ENCODE measurements at regions not wholly inside any gene's neighbourhood (a gene's known extent, or its start where the extent isn't known, plus 50 kb on each side); places are given as distances from the start of the nearest gene placed in this dataset.

DNA sequence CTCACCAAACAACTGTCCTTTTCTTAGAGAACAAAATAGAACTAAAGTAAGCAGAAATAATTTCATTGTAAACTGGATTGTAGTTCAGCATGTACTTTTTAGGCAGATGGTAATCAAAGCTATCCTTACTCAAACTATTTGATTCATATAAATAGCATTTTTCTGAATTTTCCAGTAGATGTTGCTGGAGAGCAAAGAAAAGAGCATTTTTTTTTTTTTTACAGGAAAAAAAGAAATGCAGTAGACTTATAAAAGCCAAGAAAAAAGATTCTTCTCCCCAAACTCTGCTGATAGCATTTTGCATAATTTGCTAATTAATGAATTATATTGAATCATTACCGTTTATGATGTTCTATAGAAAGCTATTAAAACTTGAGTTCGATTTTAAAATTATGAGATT lies 715.3 kb upstream of the WWC1 start:
- Mint-ChIP-seq H3K4me1 (peaks cover 3 to 21% (median 10%) of the 10 kb centered on the region in 7 donors), H3K36me3 (no peaks in the 10 kb centered on the region), H3K9me3 (peaks cover 0 to 6% (median 0%) of the 10 kb centered on the region in 11 donors), H3K27ac (no peak overlapping the region), H3K27me3 (peaks cover 27 to 61% (median 32%) of the 10 kb centered on the region in 5 donors), H3K4me3 (no peak overlapping the region)
- no peaks in the 10 kb centered on the region for H3K27me3 ChIP-seq (ENCODE audit: control insufficient read depth in 2 of 2, insufficient read depth in 2 of 2, low read length in 2 of 2)
- H3K27ac ChIP-seq (ENCODE audit: low read depth, low read length) = no peak overlapping the region
- no peaks in the 10 kb centered on the region for H3K4me1 ChIP-seq (ENCODE audit: control insufficient read depth in 2 of 2, insufficient read depth in 2 of 2, low read length in 2 of 2)
- DNase-seq = no peak
- no peak overlapping the region for H3K4me3 ChIP-seq (ENCODE audit: low read length)
- H3K9me3 ChIP-seq (ENCODE audit: control insufficient read depth in 2 of 3, low read length in 3 of 3) = no peaks in the 10 kb centered on the region
- ChIA-PET CTCF (no interaction called here), POLR2A (no interaction called here)
- ATAC-seq = no peak
- H3K36me3 ChIP-seq (ENCODE audit: control insufficient read depth in 2 of 3, insufficient read depth in 3 of 3, low read length in 3 of 3) = no peaks in the 10 kb centered on the region
- intact Hi-C loops (cut with micrococcal nuclease) = no loop called here

GRCh38 chr5:167576897-167577296 lies 714.5 kb upstream of the WWC1 start:
- intact Hi-C loops (cut with micrococcal nuclease) = no loop called here
- H3K4me1 Mint-ChIP-seq = peaks cover 3 to 21% (median 10%) of the 10 kb centered on the region in 7 donors
- peaks cover 27 to 57% (median 32%) of the 10 kb centered on the region in 5 donors for H3K27me3 Mint-ChIP-seq
- peaks cover 0 to 6% (median 0%) of the 10 kb centered on the region in 11 donors for H3K9me3 Mint-ChIP-seq
- H3K36me3 ChIP-seq (ENCODE audit: control insufficient read depth in 2 of 3, insufficient read depth in 3 of 3, low read length in 3 of 3) = no peaks in the 10 kb centered on the region
- no peaks in the 10 kb centered on the region for H3K36me3 Mint-ChIP-seq
- no peaks in the 10 kb centered on the region for H3K4me1 ChIP-seq (ENCODE audit: control insufficient read depth in 2 of 2, insufficient read depth in 2 of 2, low read length in 2 of 2)
- ATAC-seq (no peak), DNase-seq (no peak)
- H3K4me3 Mint-ChIP-seq = no peak overlapping the region
- POLR2A ChIA-PET = no interaction called here
- no peak overlapping the region for H3K27ac Mint-ChIP-seq
- CTCF ChIA-PET = no interaction called here
- no peak overlapping the region for H3K27ac ChIP-seq (ENCODE audit: low read depth, low read length)
- no peaks in the 10 kb centered on the region for H3K27me3 ChIP-seq (ENCODE audit: control insufficient read depth in 2 of 2, insufficient read depth in 2 of 2, low read length in 2 of 2)
- H3K9me3 ChIP-seq (ENCODE audit: control insufficient read depth in 2 of 3, low read length in 3 of 3) = no peaks in the 10 kb centered on the region
- no peak overlapping the region for H3K4me3 ChIP-seq (ENCODE audit: low read length)

DNA sequence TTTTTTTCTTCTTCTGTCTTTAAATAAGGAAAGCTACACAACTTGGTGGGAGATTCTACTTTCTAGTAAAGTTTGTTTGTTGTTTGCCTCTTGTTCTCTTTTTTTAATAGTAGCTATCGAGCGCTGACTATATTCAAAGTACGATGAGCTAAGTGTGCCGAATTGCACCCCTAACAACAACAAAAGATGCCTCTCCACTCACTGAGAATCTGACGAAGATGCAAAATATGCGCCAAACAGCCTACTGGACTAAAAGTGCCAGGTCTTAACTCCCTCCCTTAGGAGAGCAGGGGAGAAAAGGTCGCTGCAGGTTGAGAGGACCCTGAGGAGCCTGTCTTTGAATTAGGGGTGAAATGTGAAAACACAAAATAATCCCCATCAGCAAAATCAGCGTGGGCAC lies 713.8 kb upstream of the WWC1 start:
- H3K4me1 ChIP-seq (ENCODE audit: control insufficient read depth in 2 of 2, insufficient read depth in 2 of 2, low read length in 2 of 2) = no peaks in the 10 kb centered on the region
- H3K4me3 ChIP-seq (ENCODE audit: low read length) = no peak overlapping the region
- no peak for DNase-seq
- Mint-ChIP-seq H3K4me1 (peaks cover 3 to 21% (median 10%) of the 10 kb centered on the region in 7 donors), H3K27ac (no peak overlapping the region), H3K36me3 (no peaks in the 10 kb centered on the region), H3K27me3 (peaks cover 23 to 54% (median 26%) of the 10 kb centered on the region in 5 donors), H3K9me3 (peaks cover 0 to 6% (median 0%) of the 10 kb centered on the region in 11 donors), H3K4me3 (no peak overlapping the region)
- H3K27ac ChIP-seq (ENCODE audit: low read depth, low read length) = no peak overlapping the region
- no peaks in the 10 kb centered on the region for H3K27me3 ChIP-seq (ENCODE audit: control insufficient read depth in 2 of 2, insufficient read depth in 2 of 2, low read length in 2 of 2)
- intact Hi-C loops (cut with micrococcal nuclease) = no loop called here
- no peaks in the 10 kb centered on the region for H3K36me3 ChIP-seq (ENCODE audit: control insufficient read depth in 2 of 3, insufficient read depth in 3 of 3, low read length in 3 of 3)
- ChIA-PET CTCF (no interaction called here), POLR2A (no interaction called here)
- no peaks in the 10 kb centered on the region for H3K9me3 ChIP-seq (ENCODE audit: control insufficient read depth in 2 of 3, low read length in 3 of 3)
- no peak for ATAC-seq

DNA sequence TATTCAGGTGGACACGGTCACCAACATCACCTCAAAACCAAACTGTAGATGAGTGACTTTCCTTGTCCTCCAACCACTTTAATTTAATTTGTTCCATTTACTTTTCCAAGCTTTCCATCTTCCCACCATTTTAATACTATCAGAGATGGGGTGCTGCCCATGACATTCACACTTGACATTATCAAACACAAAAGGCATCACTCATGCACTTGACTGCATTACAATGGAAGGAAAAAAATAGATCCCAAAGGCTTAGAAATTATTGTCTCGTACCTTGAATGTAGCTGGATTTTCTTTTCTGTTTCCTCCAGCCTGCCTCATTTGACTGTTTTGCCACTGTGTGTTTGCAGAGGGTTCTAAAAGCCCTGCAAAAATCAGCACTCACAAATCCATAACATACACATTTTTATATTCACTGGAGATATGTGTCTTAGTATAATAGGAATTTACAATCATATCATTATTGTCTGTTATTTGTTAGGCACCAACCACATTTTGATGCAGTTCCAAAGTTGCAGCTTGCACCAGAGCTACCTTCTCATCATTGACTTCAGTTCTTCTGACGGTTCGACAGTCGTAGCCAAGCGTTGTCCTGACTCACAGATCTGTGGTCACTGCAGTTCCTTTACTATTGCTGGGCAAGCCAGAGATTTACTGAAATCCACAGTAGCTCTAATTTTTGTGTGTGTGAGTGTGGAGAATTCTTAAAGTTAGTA lies 712.3 kb upstream of the WWC1 start:
- Mint-ChIP-seq H3K27me3 (peaks cover 10 to 43% (median 23%) of the 10 kb centered on the region in 5 donors), H3K36me3 (no peaks in the 10 kb centered on the region), H3K4me3 (no peak overlapping the region), H3K27ac (no peak overlapping the region), H3K4me1 (peaks cover 0 to 9% (median 4%) of the 10 kb centered on the region in 7 donors), H3K9me3 (peaks cover 0 to 10% (median 0%) of the 10 kb centered on the region in 11 donors)
- intact Hi-C loops (cut with micrococcal nuclease) = no loop called here
- Histone ChIP-seq H3K9me3 (ENCODE audit: control insufficient read depth in 2 of 3, low read length in 3 of 3) (no peaks in the 10 kb centered on the region), H3K4me1 (ENCODE audit: control insufficient read depth in 2 of 2, insufficient read depth in 2 of 2, low read length in 2 of 2) (no peaks in the 10 kb centered on the region), H3K27ac (ENCODE audit: low read depth, low read length) (no peak overlapping the region), H3K36me3 (ENCODE audit: control insufficient read depth in 2 of 3, insufficient read depth in 3 of 3, low read length in 3 of 3) (no peaks in the 10 kb centered on the region), H3K4me3 (ENCODE audit: low read length) (no peak overlapping the region), H3K27me3 (ENCODE audit: control insufficient read depth in 2 of 2, insufficient read depth in 2 of 2, low read length in 2 of 2) (no peaks in the 10 kb centered on the region)
- DNase-seq (no peak), ATAC-seq (no peak)
- ChIA-PET POLR2A (no interaction called here), CTCF (no interaction called here)

- POLR2A ChIA-PET = no interaction called here
Observed at GRCh38 chr5:167579693-167580055, 711.8 kb upstream of the WWC1 start.

GRCh38 chr5:167580608-167581007 lies 710.8 kb upstream of the WWC1 start:
- ChIA-PET POLR2A (no interaction called here), CTCF (no interaction called here)
- Histone ChIP-seq H3K9me3 (ENCODE audit: control insufficient read depth in 2 of 3, low read length in 3 of 3) (no peaks in the 10 kb centered on the region), H3K27ac (ENCODE audit: low read depth, low read length) (no peak overlapping the region), H3K36me3 (ENCODE audit: control insufficient read depth in 2 of 3, insufficient read depth in 3 of 3, low read length in 3 of 3) (no peaks in the 10 kb centered on the region), H3K4me3 (ENCODE audit: low read length) (no peak overlapping the region), H3K4me1 (ENCODE audit: control insufficient read depth in 2 of 2, insufficient read depth in 2 of 2, low read length in 2 of 2) (no peaks in the 10 kb centered on the region), H3K27me3 (ENCODE audit: control insufficient read depth in 2 of 2, insufficient read depth in 2 of 2, low read length in 2 of 2) (no peaks in the 10 kb centered on the region)
- Mint-ChIP-seq H3K36me3 (no peaks in the 10 kb centered on the region), H3K27ac (no peak overlapping the region), H3K4me3 (no peak overlapping the region), H3K4me1 (no peaks in the 10 kb centered on the region), H3K27me3 (peaks cover 0 to 29% (median 10%) of the 10 kb centered on the region in 5 donors), H3K9me3 (peaks cover 0 to 10% (median 0%) of the 10 kb centered on the region in 11 donors)
- intact Hi-C loops (cut with micrococcal nuclease) = no loop called here
- DNase-seq = no peak
- ATAC-seq = no peak

More at GRCh38 chr5:167579693-167580055, 711.8 kb upstream of the WWC1 start:
- Histone ChIP-seq H3K4me1 (ENCODE audit: control insufficient read depth in 2 of 2, insufficient read depth in 2 of 2, low read length in 2 of 2) (no peaks in the 10 kb centered on the region), H3K27me3 (ENCODE audit: control insufficient read depth in 2 of 2, insufficient read depth in 2 of 2, low read length in 2 of 2) (no peaks in the 10 kb centered on the region), H3K9me3 (ENCODE audit: control insufficient read depth in 2 of 3, low read length in 3 of 3) (no peaks in the 10 kb centered on the region), H3K4me3 (ENCODE audit: low read length) (no peak overlapping the region), H3K36me3 (ENCODE audit: control insufficient read depth in 2 of 3, insufficient read depth in 3 of 3, low read length in 3 of 3) (no peaks in the 10 kb centered on the region), H3K27ac (ENCODE audit: low read depth, low read length) (no peak overlapping the region)
- DNase-seq (no peak), ATAC-seq (no peak)
- Mint-ChIP-seq H3K4me3 (no peak overlapping the region), H3K9me3 (peaks cover 0 to 10% (median 0%) of the 10 kb centered on the region in 11 donors), H3K27me3 (peaks cover 5 to 37% (median 17%) of the 10 kb centered on the region in 5 donors), H3K27ac (no peak overlapping the region), H3K36me3 (no peaks in the 10 kb centered on the region), H3K4me1 (peaks cover 0 to 4% (median 0%) of the 10 kb centered on the region in 7 donors)
- CTCF ChIA-PET = no interaction called here
- intact Hi-C loops (cut with micrococcal nuclease) = no loop called here

GRCh38 chr5:167582283-167582682 lies 709.2 kb upstream of the WWC1 start:
- Histone ChIP-seq H3K4me1 (ENCODE audit: control insufficient read depth in 2 of 2, insufficient read depth in 2 of 2, low read length in 2 of 2) (no peaks in the 10 kb centered on the region), H3K27me3 (ENCODE audit: control insufficient read depth in 2 of 2, insufficient read depth in 2 of 2, low read length in 2 of 2) (no peaks in the 10 kb centered on the region), H3K27ac (ENCODE audit: low read depth, low read length) (no peak overlapping the region), H3K4me3 (ENCODE audit: low read length) (no peak overlapping the region), H3K9me3 (ENCODE audit: control insufficient read depth in 2 of 3, low read length in 3 of 3) (no peaks in the 10 kb centered on the region), H3K36me3 (ENCODE audit: control insufficient read depth in 2 of 3, insufficient read depth in 3 of 3, low read length in 3 of 3) (no peaks in the 10 kb centered on the region)
- CTCF ChIA-PET = no interaction called here
- no peak overlapping the region for H3K27ac Mint-ChIP-seq
- DNase-seq = no peak
- no peak overlapping the region for H3K4me3 Mint-ChIP-seq
- peaks cover 0 to 12% (median 0%) of the 10 kb centered on the region in 5 donors for H3K27me3 Mint-ChIP-seq
- H3K9me3 Mint-ChIP-seq = peaks cover 0 to 10% (median 0%) of the 10 kb centered on the region in 11 donors
- H3K4me1 Mint-ChIP-seq = no peaks in the 10 kb centered on the region
- no peaks in the 10 kb centered on the region for H3K36me3 Mint-ChIP-seq
- ATAC-seq = no peak
- POLR2A ChIA-PET = no interaction called here
- intact Hi-C loops (cut with micrococcal nuclease) = no loop called here

Measured in naive thymus-derived CD4-positive, alpha-beta T cell (primary cell).